ENCODE measurements at regions not wholly inside any gene's neighbourhood (a gene's known extent, or its start where the extent isn't known, plus 50 kb on each side); places are given as distances from the start of the nearest gene placed in this dataset.

DNA sequence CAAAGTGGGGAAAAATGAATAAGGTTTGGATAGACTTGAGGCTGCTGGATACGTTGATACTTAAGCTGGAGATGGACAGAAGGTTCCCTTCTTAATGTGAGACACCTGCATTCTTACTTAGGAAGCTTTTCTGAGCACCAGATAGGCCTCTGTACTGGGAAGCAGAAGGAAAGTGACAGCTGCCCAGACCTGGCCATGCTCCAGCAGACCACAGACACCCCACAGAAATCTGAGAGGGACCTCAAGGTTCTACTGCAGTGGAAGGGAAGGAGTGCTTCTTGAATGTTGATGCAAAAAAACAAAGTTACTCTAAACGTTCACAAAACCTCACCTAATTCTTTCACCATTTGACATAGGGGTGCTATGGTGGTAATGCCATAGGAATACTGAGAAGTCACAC, 642.1 kb upstream of the ID2 start:
- no peaks in the 10 kb centered on the region for H3K9me3 ChIP-seq
- TF ChIP-seq POLR2A (IDR thresholded peaks at IDR 0.05) = no peak
- TF ChIP-seq, protein P1, sequence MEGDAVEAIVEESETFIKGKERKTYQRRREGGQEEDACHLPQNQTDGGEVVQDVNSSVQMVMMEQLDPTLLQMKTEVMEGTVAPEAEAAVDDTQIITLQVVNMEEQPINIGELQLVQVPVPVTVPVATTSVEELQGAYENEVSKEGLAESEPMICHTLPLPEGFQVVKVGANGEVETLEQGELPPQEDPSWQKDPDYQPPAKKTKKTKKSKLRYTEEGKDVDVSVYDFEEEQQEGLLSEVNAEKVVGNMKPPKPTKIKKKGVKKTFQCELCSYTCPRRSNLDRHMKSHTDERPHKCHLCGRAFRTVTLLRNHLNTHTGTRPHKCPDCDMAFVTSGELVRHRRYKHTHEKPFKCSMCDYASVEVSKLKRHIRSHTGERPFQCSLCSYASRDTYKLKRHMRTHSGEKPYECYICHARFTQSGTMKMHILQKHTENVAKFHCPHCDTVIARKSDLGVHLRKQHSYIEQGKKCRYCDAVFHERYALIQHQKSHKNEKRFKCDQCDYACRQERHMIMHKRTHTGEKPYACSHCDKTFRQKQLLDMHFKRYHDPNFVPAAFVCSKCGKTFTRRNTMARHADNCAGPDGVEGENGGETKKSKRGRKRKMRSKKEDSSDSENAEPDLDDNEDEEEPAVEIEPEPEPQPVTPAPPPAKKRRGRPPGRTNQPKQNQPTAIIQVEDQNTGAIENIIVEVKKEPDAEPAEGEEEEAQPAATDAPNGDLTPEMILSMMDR (IDR thresholded peaks at IDR 0.05 in 4 of 5, conservative IDR thresholded peaks at IDR 0.05 in 1 of 5) = no peak
- H3K4me1 ChIP-seq = no peaks in the 10 kb centered on the region
- no peaks in the 10 kb centered on the region for H3K36me3 ChIP-seq
- no peaks in the 10 kb centered on the region for H3K27me3 ChIP-seq
- in situ Hi-C loops (cut with MboI; ENCODE audit: low sequenced_read_pairs in 4 of 4) = no loop called here
- H3K4me3 ChIP-seq = no peak overlapping the region
- no peak for ATAC-seq
- DNase-seq = no peak
- intact Hi-C loops (cut with DNase I; ENCODE audit: low total_unique reads) = no loop called here
- H3K27ac ChIP-seq = no peak overlapping the region

DNA sequence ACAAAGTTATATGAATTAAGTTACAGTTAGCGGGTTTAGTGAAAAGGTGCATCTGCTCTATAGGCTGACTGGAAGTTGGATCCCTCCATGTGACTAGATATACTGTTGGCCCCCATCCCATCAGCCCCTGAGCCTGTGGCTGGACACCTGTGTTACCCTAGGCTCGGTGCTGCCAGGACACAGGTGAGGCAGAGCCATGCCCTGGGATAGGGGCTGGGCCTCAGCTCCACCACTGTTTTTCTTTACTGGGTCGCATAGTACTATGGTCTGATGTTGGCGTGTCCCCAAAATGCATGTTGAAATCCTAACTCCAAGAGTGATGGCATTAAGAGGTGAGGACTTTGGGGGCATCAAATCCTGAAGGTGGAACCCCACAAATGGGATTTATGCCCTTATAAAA, 638.6 kb upstream of the ID2 start:
- no peaks in the 10 kb centered on the region for H3K36me3 ChIP-seq
- H3K4me1 ChIP-seq = no peaks in the 10 kb centered on the region
- no peak for ATAC-seq
- H3K4me3 ChIP-seq = no peak overlapping the region
- no peak for DNase-seq
- H3K9me3 ChIP-seq = no peaks in the 10 kb centered on the region
- in situ Hi-C loops (cut with MboI; ENCODE audit: low sequenced_read_pairs in 4 of 4) = no loop called here
- H3K27ac ChIP-seq = no peak overlapping the region
- intact Hi-C loops (cut with DNase I; ENCODE audit: low total_unique reads) = no loop called here
- TF ChIP-seq, protein P1 (IDR thresholded peaks at IDR 0.05 in 4 of 5, conservative IDR thresholded peaks at IDR 0.05 in 1 of 5) = no peak
- no peak for TF ChIP-seq POLR2A (IDR thresholded peaks at IDR 0.05)
- no peaks in the 10 kb centered on the region for H3K27me3 ChIP-seq

DNA sequence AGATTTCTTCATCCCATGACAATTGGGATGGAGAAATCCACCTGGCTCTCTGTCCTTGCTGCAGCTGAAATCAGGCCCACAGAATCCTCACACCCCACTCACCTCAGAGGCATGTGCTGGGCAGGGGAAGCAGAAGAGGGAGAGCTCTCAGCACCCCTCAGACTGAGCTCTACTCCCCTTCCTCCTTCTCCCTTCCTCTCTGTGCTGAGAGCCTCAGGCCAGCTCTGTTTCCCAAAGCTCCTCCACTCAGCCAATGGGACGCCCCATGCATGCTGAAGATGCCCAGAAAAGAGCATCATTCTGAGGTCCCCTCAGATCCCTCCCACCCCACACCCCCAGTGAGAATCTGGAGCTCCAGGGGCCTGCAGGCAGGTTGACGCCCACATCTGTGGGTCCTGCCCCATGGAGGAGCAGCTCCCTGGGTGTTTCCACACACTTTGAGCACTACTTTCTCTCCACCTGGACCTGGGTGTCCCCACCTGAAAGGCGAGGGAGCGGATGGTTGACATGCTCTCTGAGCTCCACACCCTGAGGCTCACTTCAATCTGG, 637.7 kb upstream of the ID2 start:
- Histone ChIP-seq H3K9me3 (no peaks in the 10 kb centered on the region), H3K27ac (no peak overlapping the region), H3K4me3 (no peak overlapping the region), H3K4me1 (no peaks in the 10 kb centered on the region), H3K36me3 (no peaks in the 10 kb centered on the region), H3K27me3 (no peaks in the 10 kb centered on the region)
- TF ChIP-seq, protein P1 (IDR thresholded peaks at IDR 0.05 in 4 of 5, conservative IDR thresholded peaks at IDR 0.05 in 1 of 5) = no peak
- TF ChIP-seq POLR2A (IDR thresholded peaks at IDR 0.05) = no peak
- in situ Hi-C loops (cut with MboI; ENCODE audit: low sequenced_read_pairs in 4 of 4) = no loop called here
- ATAC-seq = no peak
- intact Hi-C loops (cut with DNase I; ENCODE audit: low total_unique reads) = no loop called here
- no peak for DNase-seq

DNA sequence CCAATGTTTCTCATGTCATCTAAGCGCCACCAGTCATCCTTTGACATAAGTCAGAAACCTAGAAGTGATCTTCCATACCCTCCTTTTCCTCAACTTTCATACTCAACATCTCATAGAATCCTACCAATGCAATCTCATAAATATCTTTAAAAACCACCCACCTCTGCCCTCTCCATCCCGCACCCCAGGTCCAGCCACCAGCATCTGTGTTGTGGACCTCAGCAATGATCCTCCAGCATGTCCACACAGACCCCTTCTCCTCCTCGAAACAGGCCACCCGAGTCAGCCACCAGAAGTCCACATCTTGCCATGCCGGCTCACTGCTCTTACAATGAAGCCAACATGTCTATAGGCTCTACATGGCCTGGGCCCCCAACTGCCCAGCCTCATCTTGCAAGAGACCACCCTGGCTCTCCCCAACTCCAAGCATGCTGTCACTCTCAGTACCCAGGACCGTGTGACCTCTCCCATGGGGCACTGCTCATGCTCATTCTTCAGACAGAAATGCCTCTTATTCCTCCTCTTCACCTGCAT, 636.7 kb upstream of the ID2 start:
- no peaks in the 10 kb centered on the region for H3K27me3 ChIP-seq
- in situ Hi-C loops (cut with MboI; ENCODE audit: low sequenced_read_pairs in 4 of 4) (no loop called here), intact Hi-C loops (cut with DNase I; ENCODE audit: low total_unique reads) (no loop called here)
- ATAC-seq = no peak
- H3K4me1 ChIP-seq = no peaks in the 10 kb centered on the region
- H3K4me3 ChIP-seq = no peak overlapping the region
- no peaks in the 10 kb centered on the region for H3K9me3 ChIP-seq
- H3K36me3 ChIP-seq = no peaks in the 10 kb centered on the region
- DNase-seq = no peak
- no peak overlapping the region for H3K27ac ChIP-seq
- no peak for TF ChIP-seq POLR2A (IDR thresholded peaks at IDR 0.05)
- TF ChIP-seq, protein P1 (IDR thresholded peaks at IDR 0.05 in 4 of 5, conservative IDR thresholded peaks at IDR 0.05 in 1 of 5) = no peak

DNA sequence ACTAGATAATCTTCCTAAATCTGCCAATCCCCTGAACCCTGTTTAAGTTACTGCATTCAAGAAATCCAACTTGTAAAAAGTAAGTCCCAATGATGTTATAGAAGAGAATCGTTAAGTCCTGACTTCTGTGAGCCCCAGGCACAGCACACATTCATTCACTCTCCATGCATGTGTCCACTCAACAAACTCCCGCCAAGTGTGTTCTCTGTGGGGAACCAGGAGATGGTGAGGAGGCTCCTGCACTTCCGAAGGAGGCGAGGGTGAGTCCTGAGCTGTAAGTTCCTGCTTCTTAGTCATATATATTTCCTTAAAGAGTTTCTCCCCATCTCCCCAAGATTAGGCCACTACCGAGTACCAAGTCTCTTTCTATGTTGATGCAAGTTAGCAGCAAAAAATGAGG, 635.0 kb upstream of the ID2 start:
- intact Hi-C loops (cut with DNase I; ENCODE audit: low total_unique reads) = no loop called here
- no peaks in the 10 kb centered on the region for H3K36me3 ChIP-seq
- H3K4me1 ChIP-seq = no peaks in the 10 kb centered on the region
- no peak overlapping the region for H3K4me3 ChIP-seq
- TF ChIP-seq, protein P1 (IDR thresholded peaks at IDR 0.05 in 4 of 5, conservative IDR thresholded peaks at IDR 0.05 in 1 of 5) = no peak
- TF ChIP-seq POLR2A (IDR thresholded peaks at IDR 0.05) = no peak
- H3K27ac ChIP-seq = no peak overlapping the region
- H3K27me3 ChIP-seq = no peaks in the 10 kb centered on the region
- no peaks in the 10 kb centered on the region for H3K9me3 ChIP-seq
- in situ Hi-C loops (cut with MboI; ENCODE audit: low sequenced_read_pairs in 4 of 4) = no loop called here
- ATAC-seq (no peak), DNase-seq (no peak)
